LNCAP (cell line): ENCODE measurements at regions not wholly inside any gene's neighbourhood (a gene's known extent, or its start where the extent isn't known, plus 50 kb on each side); places are given as distances from the start of the nearest gene placed in this dataset.

ENCODE experiments used
- CTCF ChIP-seq: fragments of 450-650 bp; IDR thresholded peaks from 2 replicates; pipeline ENCODE4 v1.5.1; 2017; ENCODE audit warnings: mild to moderate bottlenecking

- TF ChIP-seq CTCF: no peak
These were observed 662.9 kb downstream of the INHBA start for GRCh38 chr7:41039981-41040380.

- TF ChIP-seq CTCF: no peak
These were observed 663.4 kb downstream of the INHBA start for GRCh38 chr7:41039386-41039953.

- no peak for TF ChIP-seq CTCF
These were observed 664.7 kb downstream of the INHBA start for GRCh38 chr7:41038211-41038610.

- no peak for TF ChIP-seq CTCF
These were observed 665.2 kb downstream of the INHBA start for GRCh38 chr7:41037691-41038090.

- TF ChIP-seq CTCF: no peak
These were observed 667.1 kb downstream of the INHBA start for GRCh38 chr7:41035794-41036193.

- TF ChIP-seq CTCF: no peak
These were observed 669.4 kb downstream of the INHBA start for GRCh38 chr7:41033500-41033899.

- no peak for TF ChIP-seq CTCF
These were observed 672.2 kb downstream of the INHBA start for GRCh38 chr7:41030673-41031072.

GRCh38 chr7:41029072-41029499 lies 673.8 kb downstream of the INHBA start:
- no peak for TF ChIP-seq CTCF
